ENCODE measurements at regions not wholly inside any gene's neighbourhood (a gene's known extent, or its start where the extent isn't known, plus 50 kb on each side); places are given as distances from the start of the nearest gene placed in this dataset.

DNA sequence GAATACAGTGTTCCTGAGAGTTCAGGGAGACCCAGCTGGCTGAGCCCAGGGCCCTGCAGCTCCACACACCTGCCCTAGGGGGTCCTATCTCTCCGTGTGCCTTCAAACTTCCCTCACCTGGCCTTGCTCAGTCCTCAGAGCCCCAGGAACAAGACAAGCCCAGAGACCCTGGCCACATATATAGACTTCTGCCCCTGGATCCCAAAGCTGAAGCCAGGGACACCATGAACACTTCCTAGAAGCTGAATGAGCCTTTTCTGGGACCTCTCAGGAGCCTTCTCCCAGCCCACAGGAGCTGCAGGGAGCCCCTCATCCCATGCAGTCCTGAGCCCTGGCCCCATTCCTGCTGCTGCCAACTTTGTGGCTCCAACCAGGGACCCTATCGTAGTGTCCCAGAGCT is 190.5 kb downstream of the DICER1 start:
- ChIA-PET CTCF (ENCODE audit: unreplicated experiment) (no interaction called here), POLR2A (no interaction called here)
- BruUV-seq (replicated peaks), result no TSS peak
- H3K36me3 ChIP-seq (ENCODE audit: insufficient read depth, low read length), result no peaks in the 10 kb centered on the region
- H3K4me2 ChIP-seq (ENCODE audit: low read length), result no peak overlapping the region
- H4K20me1 ChIP-seq (ENCODE audit: insufficient read depth, low read length), result no peaks in the 10 kb centered on the region
- no peak for TF ChIP-seq EZH2phosphoT487 (IDR thresholded peaks at IDR 0.05; ENCODE audit: borderline replicate concordance, low read depth, low read length)
- TF ChIP-seq, protein P1, sequence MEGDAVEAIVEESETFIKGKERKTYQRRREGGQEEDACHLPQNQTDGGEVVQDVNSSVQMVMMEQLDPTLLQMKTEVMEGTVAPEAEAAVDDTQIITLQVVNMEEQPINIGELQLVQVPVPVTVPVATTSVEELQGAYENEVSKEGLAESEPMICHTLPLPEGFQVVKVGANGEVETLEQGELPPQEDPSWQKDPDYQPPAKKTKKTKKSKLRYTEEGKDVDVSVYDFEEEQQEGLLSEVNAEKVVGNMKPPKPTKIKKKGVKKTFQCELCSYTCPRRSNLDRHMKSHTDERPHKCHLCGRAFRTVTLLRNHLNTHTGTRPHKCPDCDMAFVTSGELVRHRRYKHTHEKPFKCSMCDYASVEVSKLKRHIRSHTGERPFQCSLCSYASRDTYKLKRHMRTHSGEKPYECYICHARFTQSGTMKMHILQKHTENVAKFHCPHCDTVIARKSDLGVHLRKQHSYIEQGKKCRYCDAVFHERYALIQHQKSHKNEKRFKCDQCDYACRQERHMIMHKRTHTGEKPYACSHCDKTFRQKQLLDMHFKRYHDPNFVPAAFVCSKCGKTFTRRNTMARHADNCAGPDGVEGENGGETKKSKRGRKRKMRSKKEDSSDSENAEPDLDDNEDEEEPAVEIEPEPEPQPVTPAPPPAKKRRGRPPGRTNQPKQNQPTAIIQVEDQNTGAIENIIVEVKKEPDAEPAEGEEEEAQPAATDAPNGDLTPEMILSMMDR (conservative IDR thresholded peaks at IDR 0.05; ENCODE audit: low read length), result no peak
- H3K79me2 ChIP-seq (ENCODE audit: insufficient read depth, low read depth, low read length), result no peaks in the 10 kb centered on the region
- no peak overlapping the region for H2AFZ ChIP-seq (ENCODE audit: low read length)
- H3K27ac ChIP-seq (ENCODE audit: low read depth, low read length, poor library complexity, severe bottlenecking), result no peak overlapping the region
- no peaks in the 10 kb centered on the region for H3K9me3 ChIP-seq (ENCODE audit: low read length)
- intact Hi-C loops (cut with micrococcal nuclease; ENCODE audit: unreplicated experiment), result no loop called here
- no peak overlapping the region for H3K4me3 ChIP-seq (ENCODE audit: low read depth, low read length, poor library complexity, severe bottlenecking)
- no peaks in the 10 kb centered on the region for H3K4me1 ChIP-seq (ENCODE audit: insufficient read depth, low read length, poor library complexity, severe bottlenecking)
- no peak for DNase-seq (ENCODE audit: low spot score)
- no peaks in the 10 kb centered on the region for H3K9me2 ChIP-seq (ENCODE audit: insufficient read depth, low read length)

DNA sequence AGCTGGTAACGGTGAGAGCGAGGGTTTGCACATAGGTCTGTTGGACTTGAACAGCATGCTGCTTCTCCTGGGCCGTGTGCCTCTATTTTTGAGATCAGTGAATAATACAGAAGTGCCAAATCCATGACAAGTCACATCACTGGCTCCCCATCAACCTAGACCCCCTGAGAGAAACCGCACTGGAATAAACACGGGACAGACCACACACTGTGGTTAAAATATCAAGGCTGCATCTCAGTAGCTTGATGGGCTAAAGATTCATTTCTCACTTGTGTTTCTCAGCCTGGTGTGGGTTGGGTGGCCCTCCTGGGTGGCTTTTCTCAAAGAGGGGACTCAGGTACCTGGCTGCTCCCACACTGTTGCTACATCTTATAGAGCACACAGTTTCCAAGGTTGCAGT is 191.0 kb downstream of the DICER1 start:
- DNase-seq (ENCODE audit: low spot score), result no peak
- CTCF ChIA-PET (ENCODE audit: unreplicated experiment), result no interaction called here
- intact Hi-C loops (cut with micrococcal nuclease; ENCODE audit: unreplicated experiment), result no loop called here
- TF ChIP-seq EZH2phosphoT487 (IDR thresholded peaks at IDR 0.05; ENCODE audit: borderline replicate concordance, low read depth, low read length), result no peak
- TF ChIP-seq, protein P1 (conservative IDR thresholded peaks at IDR 0.05; ENCODE audit: low read length), result no peak
- no peak overlapping the region for H2AFZ ChIP-seq (ENCODE audit: low read length)
- H3K9me2 ChIP-seq (ENCODE audit: insufficient read depth, low read length), result no peaks in the 10 kb centered on the region
- H4K20me1 ChIP-seq (ENCODE audit: insufficient read depth, low read length), result no peaks in the 10 kb centered on the region
- no peaks in the 10 kb centered on the region for H3K36me3 ChIP-seq (ENCODE audit: insufficient read depth, low read length)
- H3K4me1 ChIP-seq (ENCODE audit: insufficient read depth, low read length, poor library complexity, severe bottlenecking), result no peaks in the 10 kb centered on the region
- POLR2A ChIA-PET, result interaction anchor here (1.6 kb wide), 1 partner anchor 12 kb away, joined by 5 read pairs; no protein-coding TSS in a partner anchor
- H3K9me3 ChIP-seq (ENCODE audit: low read length), result no peaks in the 10 kb centered on the region
- H3K4me2 ChIP-seq (ENCODE audit: low read length), result no peak overlapping the region
- no peaks in the 10 kb centered on the region for H3K79me2 ChIP-seq (ENCODE audit: insufficient read depth, low read depth, low read length)
- no TSS peak for BruUV-seq (replicated peaks)
- H3K27ac ChIP-seq (ENCODE audit: low read depth, low read length, poor library complexity, severe bottlenecking), result no peak overlapping the region
- no peak overlapping the region for H3K4me3 ChIP-seq (ENCODE audit: low read depth, low read length, poor library complexity, severe bottlenecking)

DNA sequence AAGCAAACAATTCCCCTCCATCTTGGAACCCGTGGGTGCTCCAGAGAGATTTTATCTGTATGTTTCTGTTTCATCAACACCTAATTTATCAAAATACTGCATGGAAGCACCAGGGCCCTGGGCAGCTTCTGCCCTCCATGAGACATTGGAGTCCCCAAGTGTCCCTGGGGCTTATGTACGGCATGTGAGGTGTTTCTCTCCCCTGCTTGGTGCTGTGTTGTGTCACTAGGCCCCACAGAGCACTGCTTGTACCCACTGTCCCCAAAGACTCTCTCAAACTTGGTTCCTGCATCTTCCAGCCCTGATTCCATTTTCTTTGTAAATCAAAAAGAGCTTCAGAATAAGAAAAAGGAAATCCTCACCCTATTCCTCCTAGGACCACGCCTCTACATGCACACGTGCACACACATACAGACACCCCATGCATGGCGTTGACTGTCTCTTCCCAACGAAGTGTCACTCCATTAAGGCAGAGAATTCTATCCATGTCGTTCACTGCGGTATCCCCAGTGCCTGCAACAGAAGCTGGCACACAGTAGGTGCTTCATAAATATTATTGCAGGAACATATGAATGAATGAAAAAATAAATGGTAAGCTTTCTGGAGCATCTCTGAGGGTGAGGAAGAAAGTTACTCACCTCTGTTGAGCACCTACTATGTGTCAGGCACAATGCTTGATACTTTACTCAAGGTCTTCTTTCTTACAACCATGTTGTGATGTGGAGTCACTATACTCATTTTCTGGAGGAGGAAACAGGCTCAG is 191.6 kb downstream of the DICER1 start:
- BruUV-seq (replicated peaks), result no TSS peak
- Histone ChIP-seq H4K20me1 (ENCODE audit: insufficient read depth, low read length) (no peaks in the 10 kb centered on the region), H3K9me2 (ENCODE audit: insufficient read depth, low read length) (no peaks in the 10 kb centered on the region), H3K36me3 (ENCODE audit: insufficient read depth, low read length) (no peaks in the 10 kb centered on the region), H3K4me2 (ENCODE audit: low read length) (no peak overlapping the region), H3K4me1 (ENCODE audit: insufficient read depth, low read length, poor library complexity, severe bottlenecking) (no peaks in the 10 kb centered on the region), H3K79me2 (ENCODE audit: insufficient read depth, low read depth, low read length) (no peaks in the 10 kb centered on the region), H3K4me3 (ENCODE audit: low read depth, low read length, poor library complexity, severe bottlenecking) (no peak overlapping the region), H2AFZ (ENCODE audit: low read length) (no peak overlapping the region), H3K27ac (ENCODE audit: low read depth, low read length, poor library complexity, severe bottlenecking) (no peak overlapping the region), H3K9me3 (ENCODE audit: low read length) (no peaks in the 10 kb centered on the region)
- POLR2A ChIA-PET, result interaction anchor here (0.9 to 1.6 kb wide), 2 partner anchors 12 to 90 kb away, joined by 3 to 5 read pairs; no protein-coding TSS in a partner anchor
- no peak for DNase-seq (ENCODE audit: low spot score)
- CTCF ChIA-PET (ENCODE audit: unreplicated experiment), result no interaction called here
- intact Hi-C loops (cut with micrococcal nuclease; ENCODE audit: unreplicated experiment), result no loop called here
- TF ChIP-seq, protein P1 (conservative IDR thresholded peaks at IDR 0.05; ENCODE audit: low read length), result no peak
- no peak for TF ChIP-seq EZH2phosphoT487 (IDR thresholded peaks at IDR 0.05; ENCODE audit: borderline replicate concordance, low read depth, low read length)

Measured in OCI-LY7 (cell line).